ENCODE measurements at regions not wholly inside any gene's neighbourhood (a gene's known extent, or its start where the extent isn't known, plus 50 kb on each side); places are given as distances from the start of the nearest gene placed in this dataset.

- H3K4me1 ChIP-seq = no peaks in the 10 kb centered on the region
- intact Hi-C loops (cut with DNase I) = no loop called here
- DNase-seq = no peak
- H3K27ac ChIP-seq = no peak overlapping the region
- no peaks in the 10 kb centered on the region for H3K36me3 ChIP-seq
- H3K27me3 ChIP-seq (ENCODE audit: low read depth) = no peaks in the 10 kb centered on the region
- no peaks in the 10 kb centered on the region for H3K9me3 ChIP-seq
- H3K4me3 ChIP-seq = no peak overlapping the region
- no peak for ATAC-seq
- no peak for TF ChIP-seq CTCF (IDR thresholded peaks at IDR 0.05)
Observed at GRCh38 chr15:69544365-69545113, 91.9 kb downstream of the RPLP1 start.

GRCh38 chr15:69546182-69546581, 93.6 kb downstream of the RPLP1 start:
- TF ChIP-seq CTCF (IDR thresholded peaks at IDR 0.05) = no peak
- Histone ChIP-seq H3K4me1 (no peaks in the 10 kb centered on the region), H3K9me3 (peaks cover 1% of the 10 kb centered on the region), H3K27me3 (ENCODE audit: low read depth) (no peaks in the 10 kb centered on the region), H3K27ac (no peak overlapping the region), H3K4me3 (no peak overlapping the region), H3K36me3 (no peaks in the 10 kb centered on the region)
- no peak for DNase-seq
- intact Hi-C loops (cut with DNase I) = no loop called here
- no peak for ATAC-seq

GRCh38 chr15:69548395-69549180, 96.0 kb downstream of the RPLP1 start:
- TF ChIP-seq CTCF (IDR thresholded peaks at IDR 0.05) = no peak
- ATAC-seq (no peak), DNase-seq (no peak)
- no peaks in the 10 kb centered on the region for H3K27me3 ChIP-seq (ENCODE audit: low read depth)
- intact Hi-C loops (cut with DNase I) = no loop called here
- peaks cover 11% of the 10 kb centered on the region for H3K9me3 ChIP-seq
- H3K27ac ChIP-seq = no peak overlapping the region
- H3K4me1 ChIP-seq = no peaks in the 10 kb centered on the region
- H3K36me3 ChIP-seq = no peaks in the 10 kb centered on the region
- H3K4me3 ChIP-seq = no peak overlapping the region

DNA sequence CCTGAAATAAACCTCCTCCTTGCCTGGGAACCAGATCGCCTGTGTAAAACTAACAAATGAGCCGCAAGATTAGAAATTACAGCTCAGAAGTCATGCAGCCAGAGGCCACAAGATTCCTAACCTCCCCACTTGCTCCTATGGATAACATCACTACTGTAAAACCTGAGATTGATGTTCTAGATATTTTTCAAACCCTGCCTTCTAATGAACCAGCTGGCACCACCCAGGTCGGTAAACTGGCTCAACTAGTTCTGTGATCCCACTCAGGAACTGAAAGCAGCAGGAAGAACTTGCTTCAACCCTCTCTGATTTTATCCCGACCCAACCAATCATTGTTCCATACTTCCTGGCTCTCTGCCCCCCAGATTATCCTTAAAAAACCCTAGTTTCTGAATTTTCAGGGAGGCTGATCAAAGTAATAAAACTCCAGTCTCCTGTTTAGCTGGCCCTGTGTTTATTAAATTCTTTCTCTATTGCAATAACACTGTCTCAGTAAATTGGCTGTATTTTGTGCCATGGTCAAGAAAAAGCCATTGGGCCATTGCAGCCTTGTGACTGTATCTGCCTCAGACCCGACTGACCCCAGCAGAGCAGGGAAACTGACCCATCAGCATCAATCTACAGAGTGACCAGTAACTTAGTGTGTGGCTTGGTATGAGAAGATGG, 98.9 kb downstream of the RPLP1 start:
- Histone ChIP-seq H3K27me3 (ENCODE audit: low read depth) (no peaks in the 10 kb centered on the region), H3K27ac (no peak overlapping the region), H3K4me3 (no peak overlapping the region), H3K36me3 (no peaks in the 10 kb centered on the region), H3K9me3 (peaks cover 11% of the 10 kb centered on the region), H3K4me1 (no peaks in the 10 kb centered on the region)
- no peak for TF ChIP-seq CTCF (IDR thresholded peaks at IDR 0.05)
- intact Hi-C loops (cut with DNase I) = no loop called here
- no peak for DNase-seq
- no peak for ATAC-seq

DNA sequence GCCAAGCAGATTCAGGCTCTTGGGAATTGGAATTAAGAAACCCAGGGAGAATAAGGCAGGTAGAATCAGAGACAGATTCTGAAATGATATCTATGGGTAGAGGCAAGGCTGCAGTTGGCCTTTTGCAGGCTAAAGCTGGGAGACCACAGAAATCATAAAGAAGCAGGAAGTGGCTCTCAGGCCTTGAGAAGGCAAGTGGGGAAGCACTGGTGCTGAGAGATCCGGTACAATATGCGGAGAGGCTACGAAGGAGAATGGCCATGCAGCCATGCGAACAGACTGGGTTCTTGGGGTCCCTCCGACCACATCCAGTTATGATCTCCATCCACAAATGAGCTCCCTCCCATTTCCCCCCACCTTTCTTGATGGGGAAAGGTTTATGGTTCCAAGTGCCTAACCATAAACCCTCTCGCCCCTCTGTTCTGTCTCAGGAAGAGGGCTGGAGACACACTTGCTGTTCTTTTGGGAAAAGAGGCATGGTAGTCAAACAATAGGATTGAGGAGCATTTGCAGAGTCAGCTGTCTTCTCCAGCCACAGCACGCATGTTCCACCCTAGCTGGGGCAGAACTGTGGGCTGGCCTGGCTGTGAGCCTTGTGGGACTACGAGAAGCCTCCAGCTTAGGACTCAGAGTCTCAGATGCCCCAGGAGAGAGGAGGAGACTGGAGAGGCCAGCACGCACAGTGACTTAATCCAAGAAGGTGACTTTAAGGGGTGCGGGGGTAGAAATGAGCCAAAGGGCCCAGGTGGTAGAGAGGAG, 99.6 kb downstream of the RPLP1 start:
- no peaks in the 10 kb centered on the region for H3K36me3 ChIP-seq
- intact Hi-C loops (cut with DNase I) = no loop called here
- DNase-seq (no peak), ATAC-seq (no peak)
- H3K27ac ChIP-seq = no peak overlapping the region
- H3K4me1 ChIP-seq = no peaks in the 10 kb centered on the region
- H3K9me3 ChIP-seq = peaks cover 11% of the 10 kb centered on the region
- no peaks in the 10 kb centered on the region for H3K27me3 ChIP-seq (ENCODE audit: low read depth)
- no peak for TF ChIP-seq CTCF (IDR thresholded peaks at IDR 0.05)
- H3K4me3 ChIP-seq = no peak overlapping the region
